HG02852 (cell line): ENCODE measurements at regions not wholly inside any gene's neighbourhood (a gene's known extent, or its start where the extent isn't known, plus 50 kb on each side); places are given as distances from the start of the nearest gene placed in this dataset.
"Not testable (repeated sequence)": the region's sequence is repeated elsewhere in the genome, so short reads cannot be mapped to it uniquely, and the experiment has no call there.

Source experiments
- ATAC-seq: cut with Tn5 transposase; IDR thresholded peaks from one replicate; pipeline ENCODE4 v1.9.1; 2021; ENCODE audit warnings: mild to moderate bottlenecking, moderate library complexity; ENCODE audit not compliant: unreplicated experiment

DNA sequence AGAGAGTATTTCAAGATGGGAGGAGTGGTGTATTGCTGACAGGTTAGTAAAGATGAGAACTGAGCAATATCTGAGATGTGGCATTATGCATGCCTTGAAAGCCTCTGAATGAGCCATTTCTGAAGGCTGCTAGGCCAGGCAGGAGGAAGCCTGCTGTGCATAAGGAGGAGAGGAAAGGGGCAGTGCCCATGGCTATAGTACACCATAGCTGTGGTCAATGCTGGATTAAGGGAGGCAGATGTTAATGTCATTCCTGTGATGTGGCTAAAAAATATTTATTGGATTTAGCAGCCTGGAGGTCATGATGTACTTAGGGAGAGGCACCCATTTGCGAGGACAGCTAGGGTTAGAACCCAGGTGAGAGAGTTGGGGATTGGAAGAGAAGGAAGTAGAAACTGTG lies 130.0 kb upstream of the LNX1 start:
- no peak for ATAC-seq

- no peak for ATAC-seq
Measured at GRCh38 chr4:53720776-53721175, 129.5 kb upstream of the LNX1 start.

DNA sequence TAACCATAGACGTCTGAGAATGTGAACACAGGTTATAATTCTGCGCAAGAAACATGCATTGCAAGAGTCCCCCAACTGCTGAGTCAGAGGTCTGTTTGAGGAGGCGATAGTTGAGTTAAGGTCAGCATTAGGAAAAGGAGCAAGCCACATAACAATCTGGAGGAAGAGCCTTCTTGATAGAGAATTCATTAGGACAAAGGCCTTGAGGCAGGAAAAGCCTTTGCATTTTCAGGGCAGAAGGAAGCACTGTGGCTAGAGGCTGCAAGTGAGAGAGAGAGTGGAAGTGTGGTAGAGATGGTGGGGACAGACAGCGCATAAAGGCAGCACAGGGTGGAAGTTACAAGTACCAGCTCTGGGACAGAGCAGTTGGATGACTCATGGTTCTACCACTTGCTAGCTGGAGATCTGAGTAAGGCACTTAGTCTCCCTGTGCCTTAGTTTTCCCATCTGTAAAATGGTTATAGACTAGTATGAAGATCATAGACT lies 125.8 kb upstream of the LNX1 start:
- ATAC-seq, result no peak

DNA sequence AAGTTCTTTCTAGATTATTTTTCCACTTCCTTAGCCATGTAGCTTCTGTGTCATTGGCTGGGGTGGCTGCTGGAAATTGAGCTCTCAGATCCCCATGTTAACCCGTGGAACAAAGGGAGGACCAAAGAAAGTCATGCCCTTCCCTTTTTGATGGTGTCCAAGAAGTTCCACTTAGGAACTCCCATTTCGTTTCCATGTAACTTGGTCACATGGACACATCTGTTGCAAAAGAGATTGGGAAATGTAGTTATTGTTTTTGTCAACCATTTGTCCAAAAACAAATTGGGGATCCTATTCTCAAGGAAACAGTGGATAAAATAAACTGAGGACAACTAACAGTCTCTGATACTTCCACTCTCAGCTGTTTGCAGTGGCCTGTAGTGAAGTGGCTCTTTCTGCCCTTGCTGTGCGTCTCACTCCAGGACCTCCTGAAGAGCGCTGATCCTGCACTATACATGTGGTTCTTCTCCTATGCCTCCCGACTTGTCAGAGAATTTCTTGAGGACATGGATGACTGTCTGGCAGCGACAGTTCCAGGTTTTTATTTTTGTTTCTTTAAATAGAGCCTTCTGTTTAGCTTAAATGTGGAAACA lies 125.3 kb upstream of the LNX1 start:
- ATAC-seq, result no peak

- ATAC-seq, result no peak
Measured at GRCh38 chr4:53716011-53716410, 124.7 kb upstream of the LNX1 start.

DNA sequence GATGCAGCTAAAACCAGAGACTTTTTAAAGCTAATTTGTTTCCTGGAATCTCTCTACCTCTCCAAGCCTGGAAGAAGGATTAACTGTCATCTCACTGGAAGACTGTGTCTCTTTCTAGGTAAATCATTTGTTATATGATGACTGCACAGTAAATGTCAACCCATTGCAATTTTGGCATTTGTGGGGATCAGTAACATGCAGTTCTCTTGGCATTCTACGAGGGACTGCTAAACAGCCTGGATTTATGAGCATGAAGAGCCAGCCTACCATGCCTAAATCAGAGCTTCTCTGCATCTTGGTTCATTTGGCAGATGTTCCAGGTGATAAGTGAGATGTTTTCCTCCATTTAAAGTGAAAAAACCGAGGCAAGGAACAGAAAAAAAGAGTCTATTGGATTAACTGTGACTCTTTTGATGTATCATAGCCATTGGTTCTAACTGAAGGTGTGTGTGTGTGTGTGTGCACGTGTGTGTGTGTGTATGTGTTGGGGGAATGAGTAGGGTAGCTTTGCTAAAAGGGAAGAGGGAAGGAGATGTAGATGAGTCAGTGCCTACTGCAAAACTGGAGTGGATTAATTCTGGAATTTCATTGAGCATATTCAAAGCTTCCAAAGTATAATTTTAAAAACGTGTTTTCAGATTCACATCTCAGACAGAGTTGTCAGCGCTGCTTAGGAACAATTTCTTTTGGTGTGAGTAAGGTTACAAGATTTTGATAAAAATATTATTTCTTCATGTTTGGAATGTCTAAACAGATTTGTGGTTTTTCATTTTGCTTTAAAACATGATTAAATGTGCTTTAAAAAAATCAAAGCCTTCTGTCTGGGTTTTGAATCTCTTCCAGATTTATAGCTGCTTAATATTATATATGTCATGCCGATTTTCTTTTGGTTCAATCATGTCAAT lies 123.2 kb upstream of the LNX1 start:
- ATAC-seq, result no peak

DNA sequence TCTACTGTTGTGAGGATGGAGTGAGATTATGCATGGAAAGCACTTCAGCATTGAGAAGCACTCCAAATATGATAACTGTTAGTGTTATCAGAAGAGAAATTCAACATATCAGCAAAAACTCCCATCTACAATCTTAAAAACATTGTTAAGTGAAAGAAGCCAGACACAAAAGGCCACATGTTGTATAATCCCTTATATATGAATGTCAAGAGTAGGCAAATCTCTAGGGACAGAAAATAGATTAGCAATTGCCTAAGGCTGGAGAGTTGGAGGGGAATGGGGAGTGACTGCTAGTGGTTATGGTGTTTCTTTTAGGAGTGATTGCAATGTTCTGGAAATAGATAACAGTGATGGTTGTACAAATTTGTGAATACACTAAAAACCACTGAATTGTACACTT lies 122.5 kb upstream of the LNX1 start:
- ATAC-seq, result no peak

DNA sequence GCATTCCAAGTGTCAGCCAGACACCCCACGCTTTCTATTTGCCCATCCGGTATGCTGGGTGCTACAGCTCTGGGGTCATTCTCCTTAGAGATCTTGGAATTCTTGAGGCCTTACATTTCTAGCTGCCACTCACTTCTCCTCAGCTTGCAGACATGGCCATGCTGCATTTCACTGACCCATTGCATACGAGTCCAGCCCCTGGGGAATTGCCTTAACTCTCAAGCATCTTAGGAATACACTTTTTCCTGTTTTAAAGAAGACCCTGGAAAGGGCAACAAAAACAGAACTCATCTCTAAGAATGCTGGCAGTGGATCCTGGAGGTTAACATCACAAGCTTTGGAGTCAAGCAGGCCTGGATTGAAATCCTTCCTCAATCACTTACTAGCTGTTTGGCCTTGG lies 122.0 kb upstream of the LNX1 start:
- no peak for ATAC-seq

GRCh38 chr4:53712408-53713020 lies 121.2 kb upstream of the LNX1 start:
- ATAC-seq, result no peak

- ATAC-seq, result no peak
Measured at GRCh38 chr4:53711926-53712325, 120.6 kb upstream of the LNX1 start.

GRCh38 chr4:53709693-53710092 lies 118.4 kb upstream of the LNX1 start:
- no peak for ATAC-seq

DNA sequence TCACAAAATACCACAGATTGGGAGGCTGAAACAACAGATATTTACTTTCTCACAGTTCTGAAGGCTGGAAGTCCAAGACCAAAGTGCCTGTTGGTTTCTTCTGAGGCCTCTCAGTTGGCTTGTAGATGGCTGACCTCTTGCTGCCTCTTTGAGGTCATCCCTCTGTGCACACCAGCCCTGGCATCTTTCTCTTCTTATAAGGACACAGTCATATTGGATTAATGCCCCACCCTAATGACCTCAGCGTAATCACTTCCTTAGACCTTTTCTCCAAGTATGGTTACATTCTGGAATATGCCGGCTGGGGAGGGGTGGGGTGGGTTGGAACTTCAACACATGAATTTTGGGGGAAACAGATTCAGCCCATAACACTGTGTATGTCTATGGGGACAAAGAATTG lies 116.2 kb upstream of the LNX1 start:
- no peak for ATAC-seq

- peak; percentile 20 for ATAC-seq
Measured at GRCh38 chr4:53706422-53707032, 115.2 kb upstream of the LNX1 start.

GRCh38 chr4:53705972-53706371 lies 114.7 kb upstream of the LNX1 start:
- ATAC-seq, result no peak

DNA sequence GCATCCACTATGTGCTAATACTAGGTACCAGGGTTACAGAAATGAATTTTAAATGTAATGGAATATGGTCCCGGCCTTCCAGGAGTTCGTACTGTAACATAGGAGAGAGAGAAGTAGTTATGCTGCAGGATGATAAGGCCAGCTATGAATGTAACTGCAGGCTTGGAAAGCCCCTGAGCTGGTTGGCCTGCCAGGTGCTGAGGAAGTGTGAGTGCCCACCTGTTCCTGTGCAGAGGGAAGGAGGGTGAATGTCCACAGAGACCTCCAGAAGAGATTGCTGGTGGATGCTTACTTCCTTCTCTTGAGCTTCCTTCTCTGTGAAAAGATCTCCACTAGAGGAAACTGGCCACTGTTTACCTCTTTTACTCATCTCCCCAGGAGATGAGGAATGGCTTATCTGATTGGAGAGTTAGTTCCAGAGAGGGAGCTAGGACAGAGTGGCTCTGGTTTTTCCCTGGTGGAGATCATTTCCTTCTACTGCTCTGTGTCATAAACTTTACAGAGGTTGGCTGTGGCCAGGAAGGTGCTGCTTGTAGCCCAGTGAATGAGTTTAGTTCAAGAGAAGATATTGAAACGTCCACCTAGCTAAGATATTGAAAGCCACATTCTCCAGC lies 114.0 kb upstream of the LNX1 start:
- peak; percentile 37 for ATAC-seq

DNA sequence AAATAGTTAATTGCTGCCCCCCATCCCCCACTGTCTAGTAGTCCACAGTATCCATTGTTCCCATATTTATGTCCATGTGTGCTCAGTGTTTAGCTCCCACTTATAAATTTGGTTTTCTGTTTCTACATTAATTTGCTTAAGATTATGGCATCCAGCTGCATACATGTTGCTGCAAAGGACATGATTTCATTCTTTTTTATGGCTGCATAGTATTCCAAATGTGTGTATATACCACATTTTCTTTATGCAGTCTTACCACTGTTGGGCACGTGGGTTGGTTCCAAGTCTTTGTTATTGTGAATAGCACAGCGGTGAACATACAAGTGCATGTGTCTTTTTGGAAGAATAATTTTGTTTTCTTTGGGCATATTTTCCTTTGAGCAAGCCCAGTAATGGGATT lies 113.0 kb upstream of the LNX1 start:
- no peak for ATAC-seq

- no peak for ATAC-seq
Measured at GRCh38 chr4:53703267-53703655, 112.0 kb upstream of the LNX1 start.

GRCh38 chr4:53702334-53703266 lies 111.3 kb upstream of the LNX1 start:
- ATAC-seq, result peak; percentile 68

GRCh38 chr4:53701260-53701659 lies 110.0 kb upstream of the LNX1 start:
- not testable (repeated sequence) for ATAC-seq

- ATAC-seq, result not testable (repeated sequence)
Measured at GRCh38 chr4:53699310-53699709, 108.0 kb upstream of the LNX1 start.
